HG03175 (cell line): ENCODE measurements at regions not wholly inside any gene's neighbourhood (a gene's known extent, or its start where the extent isn't known, plus 50 kb on each side); places are given as distances from the start of the nearest gene placed in this dataset.
"Not testable (repeated sequence)": the region's sequence is repeated elsewhere in the genome, so short reads cannot be mapped to it uniquely, and the experiment has no call there.

Experiments
- ATAC-seq: cut with Tn5 transposase; IDR thresholded peaks from one replicate; pipeline ENCODE4 v1.9.1; 2021; ENCODE audit warnings: mild to moderate bottlenecking, moderate library complexity; ENCODE audit not compliant: unreplicated experiment

- ATAC-seq = no peak
These were observed 1171.2 kb downstream of the PLA2G4A start for GRCh38 chr1:187999973-188000372.

- ATAC-seq = not testable (repeated sequence)
These were observed 1174.9 kb downstream of the PLA2G4A start for GRCh38 chr1:188003687-188004086.

GRCh38 chr1:188004849-188005248, 1176.1 kb downstream of the PLA2G4A start:
- ATAC-seq = no peak

GRCh38 chr1:188006354-188006753, 1177.6 kb downstream of the PLA2G4A start:
- no peak for ATAC-seq

- not testable (repeated sequence) for ATAC-seq
These were observed 1184.6 kb downstream of the PLA2G4A start for GRCh38 chr1:188013222-188013849.

- ATAC-seq = no peak
These were observed 1189.2 kb downstream of the PLA2G4A start for GRCh38 chr1:188017921-188018320.

GRCh38 chr1:188022661-188023060, 1193.9 kb downstream of the PLA2G4A start:
- ATAC-seq = no peak

- ATAC-seq = no peak
These were observed 1194.5 kb downstream of the PLA2G4A start for GRCh38 chr1:188023206-188023605.

GRCh38 chr1:188027613-188028012, 1198.9 kb downstream of the PLA2G4A start:
- ATAC-seq = peak; percentile 76

GRCh38 chr1:188037572-188037971, 1208.8 kb downstream of the PLA2G4A start:
- ATAC-seq = not testable (repeated sequence)

GRCh38 chr1:188043536-188044245, 1214.9 kb downstream of the PLA2G4A start:
- no peak for ATAC-seq

GRCh38 chr1:188050250-188050649, 1221.5 kb downstream of the PLA2G4A start:
- no peak for ATAC-seq

GRCh38 chr1:188056011-188056410, 1227.3 kb downstream of the PLA2G4A start:
- ATAC-seq = no peak

- no peak for ATAC-seq
These were observed 1230.1 kb downstream of the PLA2G4A start for GRCh38 chr1:188058801-188059200.

GRCh38 chr1:188061881-188062280, 1233.1 kb downstream of the PLA2G4A start:
- no peak for ATAC-seq

GRCh38 chr1:188062456-188062855, 1233.7 kb downstream of the PLA2G4A start:
- ATAC-seq = no peak

- no peak for ATAC-seq
These were observed 1237.2 kb downstream of the PLA2G4A start for GRCh38 chr1:188065917-188066316.

- ATAC-seq = no peak
These were observed 1242.1 kb downstream of the PLA2G4A start for GRCh38 chr1:188070848-188071247.

- ATAC-seq = no peak
These were observed 1260.3 kb downstream of the PLA2G4A start for GRCh38 chr1:188089015-188089414.

GRCh38 chr1:188089461-188089860, 1260.7 kb downstream of the PLA2G4A start:
- ATAC-seq = no peak

GRCh38 chr1:188096521-188096920, 1267.8 kb downstream of the PLA2G4A start:
- no peak for ATAC-seq

- no peak for ATAC-seq
These were observed 1288.7 kb downstream of the PLA2G4A start for GRCh38 chr1:188117436-188117835.

GRCh38 chr1:188122646-188123045, 1293.9 kb downstream of the PLA2G4A start:
- ATAC-seq = no peak
